ENCODE measurements at regions not wholly inside any gene's neighbourhood (a gene's known extent, or its start where the extent isn't known, plus 50 kb on each side); places are given as distances from the start of the nearest gene placed in this dataset.

GRCh38 chr9:27934471-27934870 lies 361.2 kb upstream of the C9orf72 start:
- H3K79me2 ChIP-seq (ENCODE audit: control insufficient read depth, insufficient read depth, low read length): no peaks in the 10 kb centered on the region
- 31% methylated on average over 5 of the region's 5 CpGs for WGBS (ENCODE audit: insufficient coverage, insufficient replicate concordance, low lambda C conversion rate, missing lambda C conversion rate)
- H3K27ac ChIP-seq (ENCODE audit: control insufficient read depth, insufficient read depth): no peak overlapping the region
- ATAC-seq: no peak
- intact Hi-C loops (cut with micrococcal nuclease; ENCODE audit: unreplicated experiment): no loop called here
- TF ChIP-seq RUNX3 (IDR thresholded peaks at IDR 0.05; ENCODE audit: low read length) (no peak), KAT2A (conservative IDR thresholded peaks at IDR 0.05; ENCODE audit: control insufficient read depth, low read depth, low read length) (no peak), MAX (IDR thresholded peaks at IDR 0.05; ENCODE audit: low read depth, low read length) (no peak), NR2F1 (conservative IDR thresholded peaks at IDR 0.05) (no peak), YY1 (IDR thresholded peaks at IDR 0.05; ENCODE audit: low read depth, low read length) (no peak), JUND (IDR thresholded peaks at IDR 0.05; ENCODE audit: low read depth, low read length) (no peak), MEF2B (IDR thresholded peaks at IDR 0.05; ENCODE audit: partially characterized antibody, poor library complexity, severe bottlenecking) (no peak), ESRRA (IDR thresholded peaks at IDR 0.05; ENCODE audit: low read length) (no peak), TARDBP (IDR thresholded peaks at IDR 0.05; ENCODE audit: borderline replicate concordance) (no peak), STAT1 (conservative IDR thresholded peaks at IDR 0.05) (no peak), CEBPB (IDR thresholded peaks at IDR 0.05; ENCODE audit: borderline replicate concordance in 1 of 2, low read depth in 2 of 2, low read length in 2 of 2) (no peak), SP1 (IDR thresholded peaks at IDR 0.05; ENCODE audit: low read depth, low read length) (no peak)
- TF ChIP-seq, protein P1, sequence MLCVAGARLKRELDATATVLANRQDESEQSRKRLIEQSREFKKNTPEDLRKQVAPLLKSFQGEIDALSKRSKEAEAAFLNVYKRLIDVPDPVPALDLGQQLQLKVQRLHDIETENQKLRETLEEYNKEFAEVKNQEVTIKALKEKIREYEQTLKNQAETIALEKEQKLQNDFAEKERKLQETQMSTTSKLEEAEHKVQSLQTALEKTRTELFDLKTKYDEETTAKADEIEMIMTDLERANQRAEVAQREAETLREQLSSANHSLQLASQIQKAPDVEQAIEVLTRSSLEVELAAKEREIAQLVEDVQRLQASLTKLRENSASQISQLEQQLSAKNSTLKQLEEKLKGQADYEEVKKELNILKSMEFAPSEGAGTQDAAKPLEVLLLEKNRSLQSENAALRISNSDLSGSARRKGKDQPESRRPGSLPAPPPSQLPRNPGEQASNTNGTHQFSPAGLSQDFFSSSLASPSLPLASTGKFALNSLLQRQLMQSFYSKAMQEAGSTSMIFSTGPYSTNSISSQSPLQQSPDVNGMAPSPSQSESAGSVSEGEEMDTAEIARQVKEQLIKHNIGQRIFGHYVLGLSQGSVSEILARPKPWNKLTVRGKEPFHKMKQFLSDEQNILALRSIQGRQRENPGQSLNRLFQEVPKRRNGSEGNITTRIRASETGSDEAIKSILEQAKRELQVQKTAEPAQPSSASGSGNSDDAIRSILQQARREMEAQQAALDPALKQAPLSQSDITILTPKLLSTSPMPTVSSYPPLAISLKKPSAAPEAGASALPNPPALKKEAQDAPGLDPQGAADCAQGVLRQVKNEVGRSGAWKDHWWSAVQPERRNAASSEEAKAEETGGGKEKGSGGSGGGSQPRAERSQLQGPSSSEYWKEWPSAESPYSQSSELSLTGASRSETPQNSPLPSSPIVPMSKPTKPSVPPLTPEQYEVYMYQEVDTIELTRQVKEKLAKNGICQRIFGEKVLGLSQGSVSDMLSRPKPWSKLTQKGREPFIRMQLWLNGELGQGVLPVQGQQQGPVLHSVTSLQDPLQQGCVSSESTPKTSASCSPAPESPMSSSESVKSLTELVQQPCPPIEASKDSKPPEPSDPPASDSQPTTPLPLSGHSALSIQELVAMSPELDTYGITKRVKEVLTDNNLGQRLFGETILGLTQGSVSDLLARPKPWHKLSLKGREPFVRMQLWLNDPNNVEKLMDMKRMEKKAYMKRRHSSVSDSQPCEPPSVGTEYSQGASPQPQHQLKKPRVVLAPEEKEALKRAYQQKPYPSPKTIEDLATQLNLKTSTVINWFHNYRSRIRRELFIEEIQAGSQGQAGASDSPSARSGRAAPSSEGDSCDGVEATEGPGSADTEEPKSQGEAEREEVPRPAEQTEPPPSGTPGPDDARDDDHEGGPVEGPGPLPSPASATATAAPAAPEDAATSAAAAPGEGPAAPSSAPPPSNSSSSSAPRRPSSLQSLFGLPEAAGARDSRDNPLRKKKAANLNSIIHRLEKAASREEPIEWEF (IDR thresholded peaks at IDR 0.05; ENCODE audit: insufficient replicate concordance, low read depth, low read length): no peak
- TF ChIP-seq, protein P2, sequence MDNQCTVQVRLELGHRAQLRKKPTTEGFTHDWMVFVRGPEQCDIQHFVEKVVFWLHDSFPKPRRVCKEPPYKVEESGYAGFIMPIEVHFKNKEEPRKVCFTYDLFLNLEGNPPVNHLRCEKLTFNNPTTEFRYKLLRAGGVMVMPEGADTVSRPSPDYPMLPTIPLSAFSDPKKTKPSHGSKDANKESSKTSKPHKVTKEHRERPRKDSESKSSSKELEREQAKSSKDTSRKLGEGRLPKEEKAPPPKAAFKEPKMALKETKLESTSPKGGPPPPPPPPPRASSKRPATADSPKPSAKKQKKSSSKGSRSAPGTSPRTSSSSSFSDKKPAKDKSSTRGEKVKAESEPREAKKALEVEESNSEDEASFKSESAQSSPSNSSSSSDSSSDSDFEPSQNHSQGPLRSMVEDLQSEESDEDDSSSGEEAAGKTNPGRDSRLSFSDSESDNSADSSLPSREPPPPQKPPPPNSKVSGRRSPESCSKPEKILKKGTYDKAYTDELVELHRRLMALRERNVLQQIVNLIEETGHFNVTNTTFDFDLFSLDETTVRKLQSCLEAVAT (IDR thresholded peaks at IDR 0.05): no peak
- TF ChIP-seq, protein P3, sequence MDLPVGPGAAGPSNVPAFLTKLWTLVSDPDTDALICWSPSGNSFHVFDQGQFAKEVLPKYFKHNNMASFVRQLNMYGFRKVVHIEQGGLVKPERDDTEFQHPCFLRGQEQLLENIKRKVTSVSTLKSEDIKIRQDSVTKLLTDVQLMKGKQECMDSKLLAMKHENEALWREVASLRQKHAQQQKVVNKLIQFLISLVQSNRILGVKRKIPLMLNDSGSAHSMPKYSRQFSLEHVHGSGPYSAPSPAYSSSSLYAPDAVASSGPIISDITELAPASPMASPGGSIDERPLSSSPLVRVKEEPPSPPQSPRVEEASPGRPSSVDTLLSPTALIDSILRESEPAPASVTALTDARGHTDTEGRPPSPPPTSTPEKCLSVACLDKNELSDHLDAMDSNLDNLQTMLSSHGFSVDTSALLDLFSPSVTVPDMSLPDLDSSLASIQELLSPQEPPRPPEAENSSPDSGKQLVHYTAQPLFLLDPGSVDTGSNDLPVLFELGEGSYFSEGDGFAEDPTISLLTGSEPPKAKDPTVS (IDR thresholded peaks at IDR 0.05; ENCODE audit: low read depth, low read length): no peak
- TF ChIP-seq, protein P4, sequence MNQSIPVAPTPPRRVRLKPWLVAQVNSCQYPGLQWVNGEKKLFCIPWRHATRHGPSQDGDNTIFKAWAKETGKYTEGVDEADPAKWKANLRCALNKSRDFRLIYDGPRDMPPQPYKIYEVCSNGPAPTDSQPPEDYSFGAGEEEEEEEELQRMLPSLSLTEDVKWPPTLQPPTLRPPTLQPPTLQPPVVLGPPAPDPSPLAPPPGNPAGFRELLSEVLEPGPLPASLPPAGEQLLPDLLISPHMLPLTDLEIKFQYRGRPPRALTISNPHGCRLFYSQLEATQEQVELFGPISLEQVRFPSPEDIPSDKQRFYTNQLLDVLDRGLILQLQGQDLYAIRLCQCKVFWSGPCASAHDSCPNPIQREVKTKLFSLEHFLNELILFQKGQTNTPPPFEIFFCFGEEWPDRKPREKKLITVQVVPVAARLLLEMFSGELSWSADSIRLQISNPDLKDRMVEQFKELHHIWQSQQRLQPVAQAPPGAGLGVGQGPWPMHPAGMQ (IDR thresholded peaks at IDR 0.05; ENCODE audit: borderline replicate concordance): no peak
- H3K9me3 ChIP-seq (replicated peaks; ENCODE audit: control insufficient read depth, insufficient read depth, low read length): no peaks in the 10 kb centered on the region
- H4K20me1 ChIP-seq (ENCODE audit: control insufficient read depth, insufficient read depth): no peaks in the 10 kb centered on the region
- FAIRE-seq: no peak
- ChIA-PET RAD21 (ENCODE audit: unreplicated experiment) (no interaction called here), POLR2A (no interaction called here), CTCF (no interaction called here), SMC1A (ENCODE audit: uncharacterized antibody, unreplicated experiment) (interaction anchor here (0.7 kb wide), 1 partner anchor 373 kb away, joined by 4 read pairs; no protein-coding TSS in a partner anchor)
- no peak overlapping the region for H3K9ac ChIP-seq (ENCODE audit: control insufficient read depth, insufficient read depth, low read length)
- no TSS peak for BruUV-seq (replicated peaks)
- no peak overlapping the region for H2AFZ ChIP-seq (ENCODE audit: control insufficient read depth, low read depth, low read length)
- H3K4me2 ChIP-seq (ENCODE audit: control insufficient read depth, insufficient read depth): no peak overlapping the region
- no peaks in the 10 kb centered on the region; a peak in 1 of 4 replicates for H3K27me3 ChIP-seq (replicated peaks in 1 of 2; ENCODE audit: control insufficient read depth in 2 of 2, insufficient read depth in 2 of 2, low read length in 1 of 2)
- no peaks in the 10 kb centered on the region for H3K36me3 ChIP-seq (ENCODE audit: control insufficient read depth in 2 of 2, insufficient read depth in 2 of 2, low read length in 1 of 2)
- in situ Hi-C loops (cut with MboI): no loop called here
- H3K4me1 ChIP-seq (ENCODE audit: control insufficient read depth, insufficient read depth, low read length): no peaks in the 10 kb centered on the region
- no peak overlapping the region for H3K4me3 ChIP-seq
- no peak for DNase-seq (ENCODE audit: low read depth, low spot score)
